ENCODE measurements at regions not wholly inside any gene's neighbourhood (a gene's known extent, or its start where the extent isn't known, plus 50 kb on each side); places are given as distances from the start of the nearest gene placed in this dataset.

DNA sequence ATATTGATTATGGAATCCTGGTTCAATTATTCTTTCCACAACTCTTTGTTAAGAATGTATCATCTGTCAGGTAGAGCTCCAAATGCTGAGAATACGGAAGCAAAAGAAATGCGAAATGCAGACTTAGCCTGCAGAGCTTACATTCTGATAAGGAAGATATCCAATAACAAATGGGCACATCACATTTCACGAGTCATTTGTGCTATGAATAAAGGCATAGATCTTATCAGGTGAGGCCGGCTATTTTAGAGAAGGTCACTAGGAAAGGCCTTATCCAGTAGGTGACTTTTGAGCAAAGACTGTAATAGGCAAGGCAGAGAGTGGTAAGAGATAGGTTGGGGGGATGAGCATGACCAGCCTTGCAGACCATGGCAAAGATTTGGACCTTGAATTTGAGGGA, 174.3 kb upstream of the SERPINE2 start:
- TF ChIP-seq, protein P1, sequence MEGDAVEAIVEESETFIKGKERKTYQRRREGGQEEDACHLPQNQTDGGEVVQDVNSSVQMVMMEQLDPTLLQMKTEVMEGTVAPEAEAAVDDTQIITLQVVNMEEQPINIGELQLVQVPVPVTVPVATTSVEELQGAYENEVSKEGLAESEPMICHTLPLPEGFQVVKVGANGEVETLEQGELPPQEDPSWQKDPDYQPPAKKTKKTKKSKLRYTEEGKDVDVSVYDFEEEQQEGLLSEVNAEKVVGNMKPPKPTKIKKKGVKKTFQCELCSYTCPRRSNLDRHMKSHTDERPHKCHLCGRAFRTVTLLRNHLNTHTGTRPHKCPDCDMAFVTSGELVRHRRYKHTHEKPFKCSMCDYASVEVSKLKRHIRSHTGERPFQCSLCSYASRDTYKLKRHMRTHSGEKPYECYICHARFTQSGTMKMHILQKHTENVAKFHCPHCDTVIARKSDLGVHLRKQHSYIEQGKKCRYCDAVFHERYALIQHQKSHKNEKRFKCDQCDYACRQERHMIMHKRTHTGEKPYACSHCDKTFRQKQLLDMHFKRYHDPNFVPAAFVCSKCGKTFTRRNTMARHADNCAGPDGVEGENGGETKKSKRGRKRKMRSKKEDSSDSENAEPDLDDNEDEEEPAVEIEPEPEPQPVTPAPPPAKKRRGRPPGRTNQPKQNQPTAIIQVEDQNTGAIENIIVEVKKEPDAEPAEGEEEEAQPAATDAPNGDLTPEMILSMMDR (IDR thresholded peaks at IDR 0.05; ENCODE audit: low read depth, low read length) = no peak
- no peak for DNase-seq (ENCODE audit: extremely low read depth, low read depth)

DNA sequence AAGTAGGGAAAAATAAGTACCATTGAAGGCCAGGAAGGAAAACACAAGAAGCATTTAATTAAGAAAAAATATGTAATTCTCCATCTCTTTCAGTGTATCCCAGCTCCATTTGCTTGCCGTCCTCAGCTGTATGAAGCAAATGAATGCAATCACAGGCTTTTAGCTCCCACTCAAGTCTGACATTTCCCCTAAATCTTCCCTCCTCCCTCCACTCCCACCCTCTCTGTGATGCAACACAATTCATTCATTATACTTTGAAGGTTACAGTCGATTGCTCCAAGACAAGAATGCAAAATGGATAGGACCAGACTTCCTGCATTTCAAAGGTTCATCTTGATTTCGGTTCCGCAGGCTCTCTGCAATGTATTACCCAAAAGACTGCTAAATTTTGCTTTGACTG, 172.7 kb upstream of the SERPINE2 start:
- TF ChIP-seq, protein P1 (IDR thresholded peaks at IDR 0.05; ENCODE audit: low read depth, low read length) = no peak
- DNase-seq (ENCODE audit: extremely low read depth, low read depth) = no peak

DNA sequence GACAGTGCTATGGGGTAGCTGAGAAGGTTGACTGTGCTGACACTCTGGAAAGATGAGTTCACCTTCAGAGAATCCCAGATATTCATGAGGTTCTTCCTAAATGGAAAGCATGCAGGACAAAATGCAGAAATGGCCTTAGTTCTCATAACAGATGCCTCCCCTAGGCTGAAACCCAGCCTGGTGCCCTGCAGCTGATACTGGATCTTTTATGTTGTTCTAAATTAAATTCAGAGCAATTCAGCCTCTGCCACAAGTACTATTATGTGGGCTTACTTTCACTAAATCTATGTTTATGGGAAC, 172.0 kb upstream of the SERPINE2 start:
- TF ChIP-seq, protein P1 (IDR thresholded peaks at IDR 0.05; ENCODE audit: low read depth, low read length) = no peak
- no peak for DNase-seq (ENCODE audit: extremely low read depth, low read depth)

DNA sequence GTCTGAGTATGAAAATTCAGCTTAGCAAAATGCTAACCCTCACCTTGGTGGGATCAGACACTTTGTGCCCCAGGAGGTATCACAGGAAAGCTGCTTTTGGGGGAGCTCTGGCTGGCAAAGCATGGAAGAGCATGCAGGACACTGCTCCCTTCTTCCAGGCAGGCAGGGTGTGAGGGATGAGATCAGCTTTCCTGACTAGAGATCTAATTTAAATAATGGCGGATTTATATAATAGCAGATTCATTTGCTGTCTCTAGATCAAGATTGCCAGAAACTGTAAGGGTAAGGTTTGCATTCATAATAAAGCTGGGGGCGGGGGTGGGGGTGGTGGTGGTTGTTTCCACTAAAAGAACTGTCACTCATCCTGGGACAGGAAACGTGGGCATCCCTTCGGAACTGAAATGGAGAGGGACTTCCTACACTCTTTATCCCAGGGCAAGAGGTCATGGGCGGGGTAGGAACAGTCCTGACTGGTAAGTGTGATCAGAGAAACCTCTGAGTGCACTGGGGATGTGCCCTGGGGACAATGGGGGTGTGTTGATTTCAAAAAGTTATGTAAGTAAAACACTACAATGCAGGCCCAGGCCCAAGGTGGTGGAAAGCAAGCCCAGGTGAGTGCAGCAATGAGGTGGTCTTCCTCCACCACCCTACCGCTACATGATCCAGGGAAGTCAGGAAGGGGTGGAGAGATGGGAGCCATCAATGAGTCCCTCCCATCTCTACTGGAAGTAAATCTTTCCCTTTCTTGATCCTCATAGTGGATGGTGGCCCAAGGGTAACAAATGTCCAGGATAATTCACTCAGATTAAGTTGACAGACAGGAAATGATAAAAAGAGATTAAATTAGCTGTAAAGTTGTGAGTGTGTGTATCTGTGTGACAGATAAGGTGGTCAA, 171.4 kb upstream of the SERPINE2 start:
- TF ChIP-seq, protein P1 (IDR thresholded peaks at IDR 0.05; ENCODE audit: low read depth, low read length) = no peak
- no peak for DNase-seq (ENCODE audit: extremely low read depth, low read depth)

DNA sequence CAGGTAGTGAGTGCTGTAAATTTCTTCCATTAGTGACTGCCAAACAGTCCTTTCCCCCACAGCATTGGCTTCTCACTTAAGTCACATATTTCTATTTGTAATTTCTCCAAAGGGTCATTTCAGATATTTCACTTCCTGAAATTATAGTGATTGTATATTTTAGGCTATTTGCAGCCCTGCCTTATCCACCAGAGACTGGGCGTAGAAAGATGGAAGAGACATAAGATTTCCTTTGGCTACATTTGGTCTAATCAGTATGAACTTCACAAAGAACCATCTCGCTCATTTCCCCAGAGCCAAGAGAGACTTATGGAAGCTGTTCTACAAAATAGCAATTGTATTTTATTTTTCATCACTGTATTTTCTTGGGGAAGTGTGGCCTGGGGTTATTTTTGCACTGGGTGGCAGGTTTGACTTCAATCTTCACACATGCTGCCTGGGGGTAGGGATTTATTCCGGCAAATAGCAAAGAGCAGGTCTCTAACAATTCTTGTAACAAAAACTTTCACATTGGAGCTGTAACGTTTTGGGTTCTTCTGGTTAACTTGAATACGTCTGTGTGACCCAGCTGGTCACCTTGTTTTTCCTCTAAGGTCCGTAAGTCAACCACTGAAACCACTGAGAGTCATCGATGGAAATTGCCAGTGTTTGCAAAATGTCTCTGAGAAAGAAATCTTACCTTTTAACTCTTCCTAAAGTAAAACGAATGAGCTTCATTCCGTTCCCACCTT, 170.6 kb upstream of the SERPINE2 start:
- TF ChIP-seq, protein P1 (IDR thresholded peaks at IDR 0.05; ENCODE audit: low read depth, low read length) = no peak
- DNase-seq (ENCODE audit: extremely low read depth, low read depth) = no peak

DNA sequence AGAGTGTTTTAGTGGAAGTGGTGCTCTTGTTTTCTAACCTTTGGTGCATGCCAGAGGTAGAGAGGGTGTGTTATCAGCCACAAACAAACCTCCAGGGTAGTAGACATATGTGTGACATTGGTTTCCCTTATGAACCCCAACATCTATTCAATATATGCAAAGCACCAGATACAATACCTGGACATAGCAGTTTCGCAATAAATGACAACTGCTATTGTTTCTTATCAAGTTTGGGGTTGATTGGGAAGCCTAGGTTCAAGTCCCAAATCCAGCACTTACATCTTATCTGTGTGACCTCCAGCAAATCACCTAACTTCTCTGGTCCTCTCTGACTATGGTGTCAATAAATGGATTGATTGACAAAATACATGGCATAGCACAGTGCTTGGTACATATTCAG, 169.4 kb upstream of the SERPINE2 start:
- DNase-seq (ENCODE audit: extremely low read depth, low read depth) = no peak
- TF ChIP-seq, protein P1 (IDR thresholded peaks at IDR 0.05; ENCODE audit: low read depth, low read length) = no peak

DNA sequence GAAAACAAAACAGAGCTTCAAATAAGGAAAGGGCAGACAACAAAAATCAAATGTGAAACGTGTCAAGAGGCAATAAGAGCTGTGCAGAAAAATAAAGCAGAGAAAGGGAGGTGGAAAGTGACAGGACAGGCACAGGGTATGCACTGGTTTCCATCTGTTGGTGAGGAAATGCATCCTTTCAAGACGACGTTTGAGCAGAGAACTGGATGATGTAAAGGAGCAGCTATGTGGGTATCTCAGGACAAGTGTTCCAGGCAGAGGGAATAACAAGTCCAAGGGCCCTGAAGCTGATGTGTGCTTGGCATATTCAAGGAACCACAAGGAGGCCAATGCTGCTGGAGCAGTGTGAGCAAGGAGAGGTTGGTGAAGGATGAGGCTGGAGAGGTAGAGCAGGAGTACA, 168.9 kb upstream of the SERPINE2 start:
- TF ChIP-seq, protein P1 (IDR thresholded peaks at IDR 0.05; ENCODE audit: low read depth, low read length) = no peak
- no peak for DNase-seq (ENCODE audit: extremely low read depth, low read depth)

Data from AG09319 (cell line).